Fibroblast of lung (primary cell): ENCODE measurements at regions not wholly inside any gene's neighbourhood (a gene's known extent, or its start where the extent isn't known, plus 50 kb on each side); places are given as distances from the start of the nearest gene placed in this dataset.

ENCODE experiments used
- DNase-seq, 2 donors: peaks; one replicate each; pipeline versions ENCODE4 v3.0.0 to v3.0.0-alpha.2; 2010; ENCODE audit warnings: low read depth in 2 of 2
- H2AFZ ChIP-seq: 2 replicates; pipeline ENCODE4 v1.5.1; 2012; ENCODE audit warnings: low read length, control low read depth, inconsistent platforms
- H3K27ac ChIP-seq: 2 replicates; pipeline ENCODE4 v1.5.1; 2011; ENCODE audit warnings: low read length, control low read depth; ENCODE audit not compliant: insufficient read depth
- H3K27me3 ChIP-seq: 2 replicates; pipeline ENCODE4 v1.5.1; 2011; ENCODE audit warnings: mild to moderate bottlenecking, low read length; ENCODE audit not compliant: control insufficient read depth, insufficient read depth
- H3K36me3 ChIP-seq: 2 replicates; pipeline ENCODE4 v1.5.1; 2011; ENCODE audit warnings: low read length; ENCODE audit not compliant: control insufficient read depth, insufficient read depth
- H3K4me1 ChIP-seq: 2 replicates; pipeline ENCODE4 v1.5.1; 2011; ENCODE audit warnings: low read length; ENCODE audit not compliant: control insufficient read depth, insufficient read depth; ENCODE audit errors: extremely low read depth
- H3K4me2 ChIP-seq: 2 replicates; pipeline ENCODE4 v1.5.1; 2011; ENCODE audit warnings: low read length, control low read depth; ENCODE audit not compliant: insufficient read depth; ENCODE audit errors: extremely low read depth
- H3K4me3 ChIP-seq, 4 experiments: fragments of 200-600 bp in 1 of 4; sonication (generic) in 1 of 4; replicated peaks in 1 of 4; 2 replicates each; pipeline ENCODE4 v1.5.1; 2011 to 2016; ENCODE audit warnings: low read length in 4 of 4, low read depth in 3 of 4, mild to moderate bottlenecking in 3 of 4, control low read depth in 2 of 4, inconsistent platforms in 1 of 4, mixed read lengths in 1 of 4; ENCODE audit not compliant: insufficient read depth in 1 of 4; ENCODE audit errors: control extremely low read depth in 1 of 4
- H3K79me2 ChIP-seq: 2 replicates; pipeline ENCODE4 v1.5.1; 2012; ENCODE audit warnings: mild to moderate bottlenecking, low read length, inconsistent platforms; ENCODE audit not compliant: control insufficient read depth, insufficient read depth
- H3K9ac ChIP-seq: 2 replicates; pipeline ENCODE4 v1.5.1; 2011; ENCODE audit warnings: mild to moderate bottlenecking, low read length, control low read depth; ENCODE audit not compliant: insufficient read depth
- H3K9me3 ChIP-seq: 2 replicates; pipeline ENCODE4 v1.5.1; 2012; ENCODE audit warnings: low read depth, low read length; ENCODE audit not compliant: control insufficient read depth, insufficient read depth
- H4K20me1 ChIP-seq: 2 replicates; pipeline ENCODE4 v1.5.1; 2011; ENCODE audit warnings: low read length; ENCODE audit not compliant: control insufficient read depth, insufficient read depth; ENCODE audit errors: extremely low read depth
- CTCF ChIP-seq, 2 donors: IDR thresholded peaks in 1 of 2; conservative IDR thresholded peaks in 1 of 2; 1 replicate in 1 of 2; 2 replicates in 1 of 2; pipeline ENCODE4 v1.5.1; 2011 to 2012; ENCODE audit warnings: low read length in 2 of 2, control low read depth in 1 of 2, inconsistent platforms in 1 of 2, low read depth in 1 of 2, mild to moderate bottlenecking in 1 of 2
- EZH2 ChIP-seq: IDR thresholded peaks from 2 replicates; pipeline ENCODE4 v1.5.1; 2012; ENCODE audit warnings: low read length, control low read depth, mild to moderate bottlenecking; ENCODE audit errors: missing control alignments

GRCh38 chr10:71072823-71073210 is 139.6 kb upstream of the UNC5B start:
- H3K4me3 ChIP-seq: no peak overlapping the region
- H3K27ac ChIP-seq: no peak overlapping the region
- H3K36me3 ChIP-seq: no peaks in the 10 kb centered on the region
- TF ChIP-seq CTCF (conservative IDR thresholded peaks at IDR 0.05 in 1 of 2, IDR thresholded peaks at IDR 0.05 in 1 of 2; ENCODE audit: low read depth in 1 of 2, low read length in 2 of 2): no peak
- no peak for TF ChIP-seq EZH2
- H3K9ac ChIP-seq: no peak overlapping the region
- H4K20me1 ChIP-seq: no peaks in the 10 kb centered on the region
- H2AFZ ChIP-seq: no peak overlapping the region
- H3K79me2 ChIP-seq: no peaks in the 10 kb centered on the region
- H3K27me3 ChIP-seq: peaks cover 4% of the 10 kb centered on the region
- H3K4me1 ChIP-seq: no peaks in the 10 kb centered on the region
- no peaks in the 10 kb centered on the region for H3K9me3 ChIP-seq
- no peak overlapping the region for H3K4me2 ChIP-seq
- DNase-seq: no peak

- Histone ChIP-seq H2AFZ (no peak overlapping the region), H3K4me2 (no peak overlapping the region), H3K27me3 (peaks cover 4% of the 10 kb centered on the region), H3K36me3 (no peaks in the 10 kb centered on the region), H3K9ac (no peak overlapping the region), H3K27ac (no peak overlapping the region), H3K79me2 (no peaks in the 10 kb centered on the region), H3K4me1 (no peaks in the 10 kb centered on the region), H3K9me3 (no peaks in the 10 kb centered on the region), H3K4me3 (no peak overlapping the region), H4K20me1 (no peaks in the 10 kb centered on the region)
- DNase-seq: no peak
- no peak for TF ChIP-seq EZH2
- no peak for TF ChIP-seq CTCF (conservative IDR thresholded peaks at IDR 0.05 in 1 of 2, IDR thresholded peaks at IDR 0.05 in 1 of 2; ENCODE audit: low read depth in 1 of 2, low read length in 2 of 2)
These were observed 138.8 kb upstream of the UNC5B start for GRCh38 chr10:71073451-71074175.

- Histone ChIP-seq H3K36me3 (no peaks in the 10 kb centered on the region), H3K4me3 (no peak overlapping the region), H2AFZ (no peak overlapping the region), H3K9ac (no peak overlapping the region), H3K9me3 (no peaks in the 10 kb centered on the region), H3K27me3 (peaks cover 4% of the 10 kb centered on the region), H3K27ac (no peak overlapping the region), H4K20me1 (no peaks in the 10 kb centered on the region), H3K79me2 (no peaks in the 10 kb centered on the region), H3K4me1 (no peaks in the 10 kb centered on the region), H3K4me2 (no peak overlapping the region)
- DNase-seq: no peak
- TF ChIP-seq EZH2 (no peak), CTCF (conservative IDR thresholded peaks at IDR 0.05 in 1 of 2, IDR thresholded peaks at IDR 0.05 in 1 of 2; ENCODE audit: low read depth in 1 of 2, low read length in 2 of 2) (no peak)
These were observed 138.1 kb upstream of the UNC5B start for GRCh38 chr10:71074176-71074755.
